ENCODE measurements at regions not wholly inside any gene's neighbourhood (a gene's known extent, or its start where the extent isn't known, plus 50 kb on each side); places are given as distances from the start of the nearest gene placed in this dataset.

DNA sequence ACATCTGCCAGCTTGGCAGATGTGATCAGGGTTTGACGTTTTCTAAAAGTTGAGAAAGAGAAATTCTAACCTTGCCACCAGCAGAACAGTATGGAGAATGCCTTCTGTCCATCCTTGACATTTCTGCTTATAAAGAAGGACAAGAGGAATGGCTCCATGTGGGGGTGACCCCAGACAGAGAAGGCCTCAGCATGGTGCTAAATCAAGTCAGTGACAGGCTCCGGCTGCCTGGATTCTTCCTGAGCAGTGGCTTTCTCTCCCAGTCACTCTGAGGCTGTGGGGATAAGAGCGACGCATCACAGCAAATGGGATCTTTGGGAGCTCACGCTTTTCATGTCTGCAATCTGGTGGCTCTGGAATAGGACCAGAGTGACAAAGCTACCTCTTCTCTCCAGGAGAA is 640.2 kb upstream of the CAMK1G start:
- no peak for DNase-seq
- H3K9me3 Mint-ChIP-seq = no peaks in the 10 kb centered on the region
- H3K9me3 ChIP-seq (ENCODE audit: control insufficient read depth in 1 of 2, insufficient read depth in 1 of 2, low read length in 2 of 2) = no peaks in the 10 kb centered on the region

DNA sequence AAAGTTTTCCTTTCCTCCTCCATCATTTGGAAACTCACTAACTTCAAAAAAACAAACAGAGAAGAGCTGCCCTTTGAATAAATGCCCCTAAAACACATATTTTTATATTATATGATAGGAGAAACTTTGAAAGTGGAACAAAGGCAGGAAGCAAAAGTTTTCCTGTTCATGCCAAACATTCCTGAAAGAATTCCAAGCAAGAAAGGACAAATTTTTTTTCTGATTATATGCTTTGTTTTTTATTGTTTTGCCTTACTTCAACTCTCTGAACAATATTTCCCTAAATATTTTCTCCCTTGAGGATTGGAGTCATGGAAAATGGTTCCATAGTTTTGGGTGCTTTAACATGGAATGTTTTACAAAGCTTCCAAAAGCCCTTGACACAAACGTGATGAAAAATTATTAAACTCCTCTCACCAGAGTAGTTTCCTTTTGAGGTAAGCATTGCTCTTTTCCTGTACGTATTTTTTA is 638.5 kb upstream of the CAMK1G start:
- Mint-ChIP-seq H3K4me3 (no peak overlapping the region), H3K4me1 (ENCODE audit: low read depth) (no peaks in the 10 kb centered on the region), H3K9me3 (no peaks in the 10 kb centered on the region), H3K27ac (no peak overlapping the region), H3K27me3 (peaks cover 22% of the 10 kb centered on the region), H3K36me3 (ENCODE audit: low read depth) (no peaks in the 10 kb centered on the region)
- ChIA-PET POLR2A (no interaction called here), CTCF (no interaction called here)
- peaks cover 0 to 2% of the 10 kb centered on the region in 2 experiments for H3K27me3 ChIP-seq (ENCODE audit: control insufficient read depth in 1 of 2, insufficient read depth in 2 of 2, low read length in 2 of 2)
- H3K4me1 ChIP-seq (ENCODE audit: insufficient read depth, low read length) = no peaks in the 10 kb centered on the region
- ATAC-seq (ENCODE audit: poor library complexity) (no peak), DNase-seq (no peak)
- H3K9me3 ChIP-seq (ENCODE audit: control insufficient read depth in 1 of 2, insufficient read depth in 1 of 2, low read length in 2 of 2) = no peaks in the 10 kb centered on the region
- H3K27ac ChIP-seq (ENCODE audit: low read depth in 1 of 2, low read length in 2 of 2) = no peak overlapping the region
- TF ChIP-seq, protein P1, sequence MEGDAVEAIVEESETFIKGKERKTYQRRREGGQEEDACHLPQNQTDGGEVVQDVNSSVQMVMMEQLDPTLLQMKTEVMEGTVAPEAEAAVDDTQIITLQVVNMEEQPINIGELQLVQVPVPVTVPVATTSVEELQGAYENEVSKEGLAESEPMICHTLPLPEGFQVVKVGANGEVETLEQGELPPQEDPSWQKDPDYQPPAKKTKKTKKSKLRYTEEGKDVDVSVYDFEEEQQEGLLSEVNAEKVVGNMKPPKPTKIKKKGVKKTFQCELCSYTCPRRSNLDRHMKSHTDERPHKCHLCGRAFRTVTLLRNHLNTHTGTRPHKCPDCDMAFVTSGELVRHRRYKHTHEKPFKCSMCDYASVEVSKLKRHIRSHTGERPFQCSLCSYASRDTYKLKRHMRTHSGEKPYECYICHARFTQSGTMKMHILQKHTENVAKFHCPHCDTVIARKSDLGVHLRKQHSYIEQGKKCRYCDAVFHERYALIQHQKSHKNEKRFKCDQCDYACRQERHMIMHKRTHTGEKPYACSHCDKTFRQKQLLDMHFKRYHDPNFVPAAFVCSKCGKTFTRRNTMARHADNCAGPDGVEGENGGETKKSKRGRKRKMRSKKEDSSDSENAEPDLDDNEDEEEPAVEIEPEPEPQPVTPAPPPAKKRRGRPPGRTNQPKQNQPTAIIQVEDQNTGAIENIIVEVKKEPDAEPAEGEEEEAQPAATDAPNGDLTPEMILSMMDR (IDR thresholded peaks at IDR 0.05) = no peak
- intact Hi-C loops (cut with DNase I, micrococcal nuclease) = no loop called here
- H3K4me3 ChIP-seq (ENCODE audit: low read length) = no peak overlapping the region
- no peaks in the 10 kb centered on the region for H3K36me3 ChIP-seq (ENCODE audit: insufficient read depth, low read length)

More for the DNA sequence above, 640.2 kb upstream of the CAMK1G start:
- POLR2A ChIA-PET = no interaction called here
- intact Hi-C loops (cut with DNase I, micrococcal nuclease) = no loop called here
- CTCF ChIA-PET = no interaction called here
- H3K27me3 ChIP-seq (ENCODE audit: control insufficient read depth in 1 of 2, insufficient read depth in 2 of 2, low read length in 2 of 2) = peaks cover 0 to 2% of the 10 kb centered on the region in 2 experiments
- no peak overlapping the region for H3K27ac ChIP-seq (ENCODE audit: low read depth in 1 of 2, low read length in 2 of 2)
- TF ChIP-seq, protein P1 (IDR thresholded peaks at IDR 0.05) = no peak
- no peaks in the 10 kb centered on the region for H3K4me1 ChIP-seq (ENCODE audit: insufficient read depth, low read length)
- H3K27ac Mint-ChIP-seq = no peak overlapping the region
- no peak for ATAC-seq (ENCODE audit: poor library complexity)
- no peaks in the 10 kb centered on the region for H3K36me3 Mint-ChIP-seq (ENCODE audit: low read depth)
- peaks cover 27% of the 10 kb centered on the region for H3K27me3 Mint-ChIP-seq
- no peak overlapping the region for H3K4me3 ChIP-seq (ENCODE audit: low read length)
- no peaks in the 10 kb centered on the region for H3K36me3 ChIP-seq (ENCODE audit: insufficient read depth, low read length)
- H3K4me3 Mint-ChIP-seq = no peak overlapping the region
- no peaks in the 10 kb centered on the region for H3K4me1 Mint-ChIP-seq (ENCODE audit: low read depth)

DNA sequence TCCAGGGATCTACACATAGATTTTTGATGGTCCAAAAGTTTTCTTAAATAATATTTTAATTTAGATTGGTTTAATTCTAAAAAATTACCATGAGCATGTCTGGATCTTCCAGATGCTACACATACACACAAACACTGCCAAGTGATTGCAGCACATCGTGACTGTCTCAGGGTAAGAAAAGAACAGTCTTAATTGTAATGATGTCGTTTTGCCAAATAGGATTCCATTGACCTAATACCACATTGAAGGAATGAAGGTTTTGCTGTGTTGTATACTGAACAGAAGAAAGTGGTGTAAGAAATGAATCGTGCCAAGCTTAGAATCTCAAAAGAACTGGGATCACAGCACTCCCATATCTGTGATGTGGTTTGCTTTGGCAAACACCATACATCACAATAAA is 633.3 kb upstream of the CAMK1G start:
- Mint-ChIP-seq H3K4me1 (ENCODE audit: low read depth) (no peaks in the 10 kb centered on the region), H3K4me3 (no peak overlapping the region), H3K36me3 (ENCODE audit: low read depth) (no peaks in the 10 kb centered on the region), H3K27me3 (peaks cover 11% of the 10 kb centered on the region), H3K27ac (no peak overlapping the region), H3K9me3 (peaks cover 2% of the 10 kb centered on the region)
- Histone ChIP-seq H3K27ac (ENCODE audit: low read depth in 1 of 2, low read length in 2 of 2) (no peak overlapping the region), H3K36me3 (ENCODE audit: insufficient read depth, low read length) (no peaks in the 10 kb centered on the region), H3K4me1 (ENCODE audit: insufficient read depth, low read length) (no peaks in the 10 kb centered on the region), H3K4me3 (ENCODE audit: low read length) (no peak overlapping the region), H3K9me3 (ENCODE audit: control insufficient read depth in 1 of 2, insufficient read depth in 1 of 2, low read length in 2 of 2) (no peaks in the 10 kb centered on the region), H3K27me3 (ENCODE audit: control insufficient read depth in 1 of 2, insufficient read depth in 2 of 2, low read length in 2 of 2) (peaks cover 0 to 2% of the 10 kb centered on the region in 2 experiments)
- TF ChIP-seq, protein P1 (IDR thresholded peaks at IDR 0.05) = no peak
- DNase-seq = no peak
- no peak for ATAC-seq (ENCODE audit: poor library complexity)
- intact Hi-C loops (cut with DNase I, micrococcal nuclease) = no loop called here
- ChIA-PET POLR2A (no interaction called here), CTCF (no interaction called here)
